Stimulated activated CD4-positive, alpha-beta T cell treated with anti-CD3 and anti-CD28 coated beads, Interleukin-12 subunit alpha, Interleukin-12 subunit beta, amount 100 ng/mL, for 24 hours (primary cell): ENCODE measurements at regions not wholly inside any gene's neighbourhood (a gene's known extent, or its start where the extent isn't known, plus 50 kb on each side); places are given as distances from the start of the nearest gene placed in this dataset.

ENCODE experiments used
- DNase-seq, 2 experiments: peaks; one replicate each; pipeline ENCODE4 v3.0.0-alpha.2; 2020; ENCODE audit warnings: low read depth in 2 of 2

DNA sequence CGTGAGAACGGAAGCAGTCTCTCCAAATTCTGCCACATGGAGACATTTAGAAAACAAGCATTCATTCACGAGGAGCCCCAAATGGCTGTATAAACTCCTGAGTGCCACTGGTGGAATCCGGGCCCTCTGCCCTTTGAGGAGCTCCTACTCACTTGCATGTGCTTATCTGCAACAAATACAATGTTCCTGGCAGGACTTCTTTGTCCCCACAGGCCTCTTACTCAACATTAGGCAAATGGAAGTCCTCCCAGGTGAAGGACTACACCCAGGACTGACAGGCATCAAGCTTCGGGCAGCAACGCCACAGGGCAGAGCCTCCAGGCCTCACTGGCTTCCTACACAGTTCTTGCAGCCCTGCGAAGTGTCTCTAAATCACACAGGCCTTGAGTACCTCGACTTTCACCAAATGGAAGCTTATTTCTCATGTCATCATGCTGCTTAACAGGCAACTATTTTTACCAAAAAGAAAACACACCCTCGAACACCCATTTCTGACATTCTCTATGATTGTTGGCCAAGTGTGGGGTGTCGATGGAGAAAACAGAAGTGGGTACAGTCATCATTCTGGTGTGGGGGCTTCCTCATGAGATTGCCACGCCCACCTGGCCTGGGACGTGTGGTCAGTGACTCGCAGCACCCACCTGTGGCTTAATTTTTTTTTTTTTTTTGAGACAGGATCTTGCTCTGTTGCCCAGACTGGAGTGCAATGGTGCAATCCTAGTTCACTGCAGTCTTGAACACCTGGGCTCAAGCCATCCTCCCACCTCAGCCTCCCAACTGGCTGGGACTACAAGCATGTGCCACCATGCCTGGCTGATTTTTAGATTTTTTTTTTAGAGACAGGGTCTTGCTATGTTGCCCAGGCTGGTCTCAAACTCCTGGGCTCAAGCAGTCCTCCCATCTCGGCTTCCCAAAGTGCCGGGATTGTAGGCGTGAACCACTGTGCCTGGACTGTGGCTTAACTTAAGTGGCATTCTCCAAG lies 186.8 kb upstream of the GLI2 start:
- no peak for DNase-seq

- no peak for DNase-seq
These were observed 185.8 kb upstream of the GLI2 start for GRCh38 chr2:120549841-120550240.

- DNase-seq = no peak
These were observed 185.4 kb upstream of the GLI2 start for GRCh38 chr2:120550282-120550681.

GRCh38 chr2:120550893-120551446 lies 184.7 kb upstream of the GLI2 start:
- no peak for DNase-seq

GRCh38 chr2:120551522-120551921 lies 184.1 kb upstream of the GLI2 start:
- no peak for DNase-seq

- DNase-seq = no peak
These were observed 183.6 kb upstream of the GLI2 start for GRCh38 chr2:120552079-120552478.

GRCh38 chr2:120552800-120553481 lies 182.7 kb upstream of the GLI2 start:
- DNase-seq = peak in 1 of 2 experiments; percentile 22

DNA sequence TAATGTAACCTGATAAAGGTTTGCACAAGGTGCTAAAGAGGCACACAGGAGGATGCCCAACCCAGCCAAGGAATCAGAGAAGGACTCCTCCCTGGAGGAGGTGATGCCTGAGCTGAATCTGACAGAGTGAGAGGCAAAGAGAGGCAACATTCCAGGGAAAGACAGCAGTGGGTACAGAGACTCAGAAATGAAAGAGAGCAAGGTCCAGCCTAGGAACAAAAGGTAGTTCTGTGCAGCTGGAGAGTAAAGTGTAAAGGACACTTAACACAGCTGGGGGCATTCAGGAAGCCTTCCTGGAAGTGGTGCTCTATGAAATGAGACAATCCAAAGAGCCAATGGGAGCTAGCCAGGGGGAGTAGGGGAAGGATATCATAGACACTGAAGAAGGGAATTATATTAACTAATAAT lies 181.0 kb upstream of the GLI2 start:
- no peak for DNase-seq

GRCh38 chr2:120555092-120555491 lies 180.6 kb upstream of the GLI2 start:
- DNase-seq = no peak

DNA sequence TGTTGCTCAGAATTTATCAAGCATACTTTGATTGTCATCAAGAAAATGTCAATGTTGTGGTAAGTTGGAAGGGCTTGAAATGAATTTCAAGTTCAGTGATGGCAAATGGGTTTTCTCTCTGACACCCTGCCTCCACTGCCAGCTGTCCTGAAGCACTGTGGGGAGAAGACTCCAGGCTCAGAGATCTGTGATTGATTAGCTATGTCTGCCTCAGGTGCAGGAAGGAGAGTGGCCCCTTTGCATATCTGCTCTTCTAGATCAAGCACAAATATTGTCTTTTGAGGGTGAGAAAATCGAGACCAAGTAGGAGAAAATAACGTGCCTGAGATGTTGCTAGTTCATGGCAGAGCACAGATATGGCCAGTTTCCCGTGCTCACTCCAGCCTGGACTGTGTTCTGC lies 178.8 kb upstream of the GLI2 start:
- no peak for DNase-seq

- no peak for DNase-seq
These were observed 176.8 kb upstream of the GLI2 start for GRCh38 chr2:120558847-120559246.

DNA sequence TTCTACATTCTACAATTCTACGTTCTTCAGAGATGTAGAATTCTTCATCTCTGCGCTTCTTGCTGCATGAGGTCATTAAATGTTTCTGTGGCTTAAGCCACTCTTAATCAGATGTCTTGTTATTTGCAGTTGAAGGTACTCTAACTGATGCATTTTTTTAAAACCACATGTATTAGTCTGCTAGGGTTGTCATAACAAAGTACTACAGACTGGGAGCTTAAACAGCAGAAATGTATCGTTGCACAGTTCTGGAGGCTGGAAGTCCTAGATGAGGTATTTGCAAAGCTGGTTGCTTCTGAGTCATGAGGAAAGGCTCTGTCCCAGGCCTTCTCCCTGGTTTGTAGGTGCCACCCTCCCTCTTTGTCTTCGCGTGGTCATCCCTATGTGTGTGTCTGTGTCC lies 176.3 kb upstream of the GLI2 start:
- DNase-seq = no peak

GRCh38 chr2:120560330-120560729 lies 175.3 kb upstream of the GLI2 start:
- DNase-seq = no peak

DNA sequence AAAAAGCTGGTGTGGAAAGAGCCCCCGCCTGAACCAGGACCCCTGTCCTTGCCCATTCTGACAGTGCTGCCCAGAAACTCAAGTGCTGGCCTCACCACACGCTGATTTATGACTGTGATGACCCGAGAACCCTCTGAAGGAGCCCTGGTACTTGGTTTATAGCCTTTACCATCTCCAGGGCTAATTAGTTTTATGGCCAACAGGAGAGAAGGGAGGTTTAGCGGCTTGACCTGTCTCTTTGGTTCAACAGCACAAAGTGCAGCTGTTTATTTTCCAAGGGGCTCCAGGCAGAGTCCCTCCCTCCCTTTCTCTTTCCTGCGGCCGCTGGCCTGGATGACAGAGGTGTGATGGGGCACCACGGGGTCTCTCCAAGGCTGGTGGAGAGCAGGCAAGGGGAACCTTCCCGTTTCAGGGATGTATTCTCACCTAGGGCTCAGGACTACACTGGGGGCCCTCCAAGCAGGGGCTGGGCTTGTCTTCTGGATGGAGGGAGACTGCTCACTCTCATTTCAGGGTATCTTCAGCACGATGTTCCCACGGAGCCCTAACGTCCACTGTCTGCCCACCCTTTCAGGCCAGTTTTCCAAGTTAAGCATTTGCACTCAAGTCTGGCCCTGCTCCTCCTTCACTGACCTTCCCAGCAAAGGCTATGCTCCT lies 174.2 kb upstream of the GLI2 start:
- DNase-seq = no peak

- DNase-seq = no peak
These were observed 173.3 kb upstream of the GLI2 start for GRCh38 chr2:120562218-120563005.

DNA sequence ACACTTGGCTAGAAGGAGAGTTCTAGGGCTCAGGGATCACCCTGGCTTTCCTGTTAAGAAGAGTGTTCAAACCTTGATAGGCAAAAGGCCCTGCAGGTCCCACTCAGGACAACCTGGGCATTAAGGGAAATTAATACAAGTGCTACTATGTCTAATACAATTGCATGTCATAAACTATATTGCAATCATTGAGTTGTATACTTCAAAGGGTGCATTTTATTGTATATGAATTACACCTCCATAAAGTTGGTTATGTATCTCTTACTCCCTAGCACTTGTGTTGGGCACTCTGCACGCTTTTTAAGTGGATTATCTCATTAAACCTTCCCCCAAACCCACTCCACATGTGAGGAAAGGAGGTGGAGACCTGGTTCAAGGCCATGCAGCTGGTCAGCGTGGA lies 172.1 kb upstream of the GLI2 start:
- no peak for DNase-seq

DNA sequence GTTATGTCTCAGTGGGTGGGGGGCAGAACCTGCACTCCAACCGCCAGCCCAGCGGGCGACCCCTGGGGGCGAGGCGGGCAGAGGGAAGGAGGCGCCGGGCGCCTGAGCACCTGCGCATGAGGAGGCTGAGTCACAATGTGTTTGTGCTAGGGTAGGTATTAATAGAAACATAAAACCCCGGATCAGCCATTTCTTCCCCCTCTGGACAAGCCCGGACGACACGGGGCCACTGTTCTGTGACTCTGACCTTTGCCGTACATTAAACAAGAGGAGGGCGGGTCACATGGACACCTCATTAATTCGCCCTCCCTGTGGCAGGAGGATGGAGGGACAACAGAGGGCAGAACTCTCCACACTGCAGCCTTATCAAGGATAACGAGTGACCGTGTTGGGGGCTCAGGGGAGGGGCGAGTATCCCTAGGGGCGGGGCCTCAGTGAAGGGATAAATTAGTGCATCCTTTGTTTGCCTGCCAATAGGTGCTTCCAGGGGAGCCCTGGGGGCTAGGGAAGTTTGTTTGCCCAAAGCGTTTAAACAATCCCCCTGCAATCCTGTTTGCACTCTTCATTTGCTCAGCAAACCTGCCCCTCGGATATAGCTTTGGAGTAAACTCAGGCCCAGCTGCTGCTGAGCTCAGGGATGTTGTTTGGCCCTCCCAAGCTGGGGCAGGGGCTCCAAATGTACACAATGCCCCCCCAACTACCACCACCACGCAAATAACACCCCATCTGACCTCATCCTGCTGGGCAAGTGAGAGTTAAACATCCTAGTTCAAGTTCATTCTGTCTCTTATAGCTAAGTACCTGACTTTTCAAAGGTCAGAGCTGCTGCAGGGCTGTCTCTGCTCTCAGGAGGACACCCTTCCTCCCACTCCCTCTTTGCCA lies 171.2 kb upstream of the GLI2 start:
- DNase-seq = no peak

DNA sequence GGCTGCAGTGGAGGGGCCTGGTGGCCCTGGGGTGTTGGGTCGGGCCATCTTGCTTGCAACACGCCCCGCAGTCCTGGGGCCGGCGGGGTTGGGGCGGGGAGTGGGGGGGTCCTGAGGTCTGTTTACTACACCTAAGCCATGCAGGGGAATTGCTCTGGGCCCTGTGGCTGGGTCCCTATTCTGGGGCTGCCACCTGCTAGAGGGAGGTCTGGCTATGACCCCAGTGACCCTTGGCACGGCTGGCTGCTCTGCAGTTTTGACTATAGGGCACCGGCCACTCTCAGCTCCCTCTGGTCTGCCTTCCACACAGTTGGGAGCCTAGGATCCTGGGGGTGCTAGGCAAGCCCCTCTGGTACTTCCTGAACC lies 170.6 kb upstream of the GLI2 start:
- no peak for DNase-seq

GRCh38 chr2:120565929-120566328 lies 169.7 kb upstream of the GLI2 start:
- no peak for DNase-seq

GRCh38 chr2:120566331-120567035 lies 169.2 kb upstream of the GLI2 start:
- no peak for DNase-seq
